ENCODE measurements at regions not wholly inside any gene's neighbourhood (a gene's known extent, or its start where the extent isn't known, plus 50 kb on each side); places are given as distances from the start of the nearest gene placed in this dataset.

GRCh38 chrX:138986235-138986634 is 274.7 kb upstream of the FGF13 start:
- TF ChIP-seq CTCF (IDR thresholded peaks at IDR 0.05), result no peak
- TF ChIP-seq POLR2A (IDR thresholded peaks at IDR 0.05), result no peak

Data from Peyer's patch (tissue), 4 donors.